Testis (tissue), 2 donors: ENCODE measurements at regions not wholly inside any gene's neighbourhood (a gene's known extent, or its start where the extent isn't known, plus 50 kb on each side); places are given as distances from the start of the nearest gene placed in this dataset.

Experiments used
- POLR2A ChIP-seq: fragments of 450-650 bp; IDR thresholded peaks from one replicate; pipeline ENCODE4 v1.6.1; 2017; ENCODE audit warnings: antibody characterized with exemption, mild to moderate bottlenecking, moderate library complexity
- TF ChIP-seq, protein P1 (sequence below), 3 experiments: fragments of 450-650 bp in 2 of 3; fragments of 200-600 bp in 1 of 3; sonication (generic) in 1 of 3; IDR thresholded peaks; one replicate each; pipeline ENCODE4 v1.5.1; 2016 to 2019; ENCODE audit warnings: antibody characterized with exemption in 3 of 3, mild to moderate bottlenecking in 2 of 3, moderate library complexity in 1 of 3

DNA sequence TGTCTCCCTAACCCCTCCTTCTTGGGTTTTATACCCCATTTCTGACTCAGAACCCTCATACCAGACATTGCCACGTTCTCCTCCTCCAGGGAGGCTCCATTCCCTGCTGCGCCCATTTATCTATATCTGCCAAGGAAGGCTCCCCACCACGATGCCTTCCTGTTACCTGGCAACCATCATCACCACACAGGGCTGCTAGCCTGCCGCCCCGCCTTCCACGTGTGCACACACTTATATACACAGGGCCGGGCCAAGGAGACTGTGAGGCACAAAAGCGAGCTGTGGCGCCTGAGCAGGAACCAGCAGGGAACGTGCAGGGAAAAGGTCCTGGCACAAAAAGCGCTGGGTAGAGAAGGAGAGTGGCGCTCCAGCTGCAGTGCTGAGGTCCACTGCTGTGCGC, 261.8 kb downstream of the CBLN1 start:
- TF ChIP-seq, protein P1, sequence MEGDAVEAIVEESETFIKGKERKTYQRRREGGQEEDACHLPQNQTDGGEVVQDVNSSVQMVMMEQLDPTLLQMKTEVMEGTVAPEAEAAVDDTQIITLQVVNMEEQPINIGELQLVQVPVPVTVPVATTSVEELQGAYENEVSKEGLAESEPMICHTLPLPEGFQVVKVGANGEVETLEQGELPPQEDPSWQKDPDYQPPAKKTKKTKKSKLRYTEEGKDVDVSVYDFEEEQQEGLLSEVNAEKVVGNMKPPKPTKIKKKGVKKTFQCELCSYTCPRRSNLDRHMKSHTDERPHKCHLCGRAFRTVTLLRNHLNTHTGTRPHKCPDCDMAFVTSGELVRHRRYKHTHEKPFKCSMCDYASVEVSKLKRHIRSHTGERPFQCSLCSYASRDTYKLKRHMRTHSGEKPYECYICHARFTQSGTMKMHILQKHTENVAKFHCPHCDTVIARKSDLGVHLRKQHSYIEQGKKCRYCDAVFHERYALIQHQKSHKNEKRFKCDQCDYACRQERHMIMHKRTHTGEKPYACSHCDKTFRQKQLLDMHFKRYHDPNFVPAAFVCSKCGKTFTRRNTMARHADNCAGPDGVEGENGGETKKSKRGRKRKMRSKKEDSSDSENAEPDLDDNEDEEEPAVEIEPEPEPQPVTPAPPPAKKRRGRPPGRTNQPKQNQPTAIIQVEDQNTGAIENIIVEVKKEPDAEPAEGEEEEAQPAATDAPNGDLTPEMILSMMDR (IDR thresholded peaks at IDR 0.05), result no peak
- no peak for TF ChIP-seq POLR2A
